SW 1271 (cell line): ENCODE measurements at regions not wholly inside any gene's neighbourhood (a gene's known extent, or its start where the extent isn't known, plus 50 kb on each side); places are given as distances from the start of the nearest gene placed in this dataset.

Source experiments
- DNase-seq, 2 experiments: peaks; one replicate each; lab custom pipeline; 2025; lab: John Stamatoyannopoulos, UW

GRCh38 chr14:71709987-71710386 is 222.2 kb upstream of the RGS6 start:
- DNase-seq: no peak

DNA sequence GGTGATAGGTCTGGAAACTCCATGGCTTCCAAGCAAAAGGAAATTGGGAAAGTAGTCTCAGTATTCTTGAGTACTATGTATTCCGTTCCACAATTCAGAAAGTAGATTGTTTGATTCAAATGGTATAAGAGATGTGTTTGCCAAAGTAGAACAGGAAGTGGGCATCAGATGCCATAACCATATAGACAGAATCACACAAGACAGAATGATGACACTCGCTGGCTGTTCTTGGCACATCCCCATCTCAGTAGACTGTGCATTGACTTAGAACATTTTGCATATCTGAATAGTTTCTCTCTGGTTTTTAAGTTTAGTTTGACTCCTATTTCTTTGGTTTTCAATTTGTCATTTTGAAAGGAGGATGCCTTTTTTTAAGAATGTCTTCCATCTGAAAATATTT is 221.1 kb upstream of the RGS6 start:
- no peak for DNase-seq

DNA sequence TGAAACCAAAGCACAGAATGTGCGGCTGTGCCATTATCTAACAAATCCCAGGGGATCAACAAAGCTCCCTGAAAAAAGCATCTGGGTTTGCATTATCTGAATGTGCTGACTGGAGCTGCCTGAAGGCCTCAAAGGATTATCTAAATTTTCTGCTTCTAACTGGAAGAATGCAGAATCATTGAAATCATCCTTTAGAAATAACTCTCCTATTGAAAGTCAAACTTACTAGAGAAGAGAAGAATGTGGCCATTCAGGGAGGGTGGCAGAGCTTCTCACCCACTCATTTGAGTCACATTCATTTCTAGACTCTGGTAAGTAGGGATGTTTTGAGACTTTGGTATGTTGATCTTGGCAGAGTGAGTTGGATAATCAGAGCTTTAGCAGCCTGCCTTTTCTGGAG is 220.6 kb upstream of the RGS6 start:
- DNase-seq: no peak

DNA sequence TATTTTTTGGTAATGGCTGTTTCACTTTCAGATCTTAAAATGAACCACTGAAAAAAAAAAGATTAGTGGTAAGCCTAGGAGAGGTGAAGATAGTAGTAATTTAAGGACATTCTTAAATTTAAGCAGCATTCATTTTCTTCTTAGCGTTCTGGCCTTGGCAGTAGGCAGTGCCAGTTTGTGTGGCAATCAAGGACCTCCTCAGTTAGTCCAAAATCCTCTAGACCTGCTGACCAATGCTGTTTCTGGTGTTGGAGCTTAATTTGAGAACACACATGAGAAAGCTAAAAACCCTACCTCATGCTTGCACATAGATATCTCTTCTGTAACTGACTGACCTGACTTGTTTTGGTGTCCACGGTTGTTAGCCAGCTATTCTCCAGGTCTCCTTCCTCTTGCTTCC is 219.8 kb upstream of the RGS6 start:
- DNase-seq: no peak

GRCh38 chr14:71713016-71713415 is 219.2 kb upstream of the RGS6 start:
- DNase-seq: no peak

- no peak for DNase-seq
Measured at GRCh38 chr14:71713451-71713850, 218.8 kb upstream of the RGS6 start.

DNA sequence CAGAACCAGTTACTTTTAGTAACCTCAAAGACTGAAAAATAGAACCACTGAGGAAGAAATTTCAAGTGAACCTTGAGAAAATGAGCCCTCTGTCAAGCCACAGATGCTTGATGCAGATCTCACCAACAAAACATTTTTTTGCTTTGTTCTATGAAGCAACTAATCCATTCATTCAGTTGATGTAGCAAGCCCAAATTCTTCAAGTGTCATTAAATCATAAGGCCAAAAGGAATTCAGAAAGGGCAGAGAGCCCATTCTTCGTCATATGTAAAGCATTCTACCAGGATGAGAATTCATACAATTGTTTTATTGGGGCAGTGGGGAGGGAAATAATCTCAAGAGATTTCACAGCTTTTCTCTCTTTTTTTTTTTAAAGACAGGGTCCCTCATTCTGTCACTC is 218.0 kb upstream of the RGS6 start:
- DNase-seq: no peak

DNA sequence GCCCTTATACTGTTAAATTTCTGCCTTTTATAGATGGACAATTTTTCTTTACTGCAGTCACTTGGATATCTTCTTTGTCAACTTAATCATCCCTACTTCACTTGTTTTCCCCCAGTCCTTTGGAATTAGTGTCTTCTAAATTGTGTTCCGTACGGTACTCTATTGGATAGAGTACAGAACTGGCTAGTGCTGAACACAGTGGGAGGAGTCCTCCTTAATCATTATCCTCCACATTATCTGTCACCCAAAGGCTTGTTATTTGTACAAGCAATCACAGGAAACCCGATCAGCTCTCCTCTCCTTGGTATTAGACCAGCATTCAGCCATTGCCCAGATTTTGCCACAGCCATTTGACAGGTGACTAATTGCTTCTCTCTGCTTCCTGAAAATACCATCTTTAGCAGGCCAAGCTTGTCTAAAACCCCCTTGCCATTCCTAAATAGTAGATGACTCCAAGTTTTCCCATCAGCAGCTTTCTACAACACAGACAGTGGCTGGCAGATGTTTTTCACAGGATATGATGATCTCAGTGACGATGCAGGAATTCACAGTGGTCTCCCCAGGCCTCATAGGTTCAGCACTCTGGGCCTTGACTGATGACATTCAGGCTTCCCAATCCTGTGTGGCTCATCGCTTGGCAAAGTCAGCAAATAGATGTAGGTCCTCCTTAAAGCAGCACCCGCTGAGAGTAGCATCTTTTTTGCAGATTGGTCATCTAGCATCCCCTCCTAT is 216.0 kb upstream of the RGS6 start:
- no peak for DNase-seq

GRCh38 chr14:71720978-71721624 is 211.1 kb upstream of the RGS6 start:
- peak in 1 of 2 experiments; percentile 36 for DNase-seq

DNA sequence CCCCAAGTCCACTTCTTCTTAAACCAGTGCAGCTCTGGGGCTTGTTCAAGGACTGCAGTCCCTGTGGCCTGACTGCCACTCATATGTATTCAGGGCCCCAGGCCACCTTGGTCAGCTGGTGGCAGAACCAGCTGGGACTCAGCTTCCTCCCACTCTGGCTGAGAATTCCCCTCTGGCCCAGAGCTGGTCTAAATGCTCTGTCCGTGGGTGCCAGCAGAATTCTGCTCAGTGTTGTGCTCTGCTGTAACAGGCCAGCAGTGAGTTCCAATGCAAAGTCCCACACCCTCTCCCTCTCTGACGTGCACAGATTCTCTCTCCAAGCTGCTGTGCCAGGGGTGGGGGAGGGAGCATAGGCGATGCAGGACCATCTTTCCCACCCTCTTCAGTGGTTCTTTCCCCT is 210.4 kb upstream of the RGS6 start:
- DNase-seq: no peak

- no peak for DNase-seq
Measured at GRCh38 chr14:71722885-71723284, 209.3 kb upstream of the RGS6 start.

- DNase-seq: no peak
Measured at GRCh38 chr14:71725922-71726579, 206.2 kb upstream of the RGS6 start.

DNA sequence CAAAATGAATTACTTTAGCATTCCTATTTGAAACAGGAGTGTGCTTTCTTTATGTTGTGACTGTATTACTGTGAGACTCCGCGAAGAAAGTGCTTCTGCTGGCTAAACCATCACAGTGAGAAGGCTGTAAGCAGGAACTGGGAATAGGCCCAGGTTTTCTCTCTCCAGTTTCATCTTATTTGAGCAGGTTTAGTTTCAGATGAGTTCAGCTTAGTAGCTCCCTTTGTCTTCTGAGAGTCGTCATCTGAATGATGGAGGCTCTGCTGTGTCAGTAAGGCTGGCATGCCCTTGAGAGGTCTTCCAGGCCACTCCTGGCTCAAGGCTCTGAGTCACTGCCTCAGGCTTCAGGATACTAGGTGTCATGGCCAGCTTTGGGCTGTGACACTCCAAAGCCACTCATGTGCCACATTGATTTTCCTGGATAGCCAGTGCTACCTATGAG is 205.6 kb upstream of the RGS6 start:
- DNase-seq: no peak

DNA sequence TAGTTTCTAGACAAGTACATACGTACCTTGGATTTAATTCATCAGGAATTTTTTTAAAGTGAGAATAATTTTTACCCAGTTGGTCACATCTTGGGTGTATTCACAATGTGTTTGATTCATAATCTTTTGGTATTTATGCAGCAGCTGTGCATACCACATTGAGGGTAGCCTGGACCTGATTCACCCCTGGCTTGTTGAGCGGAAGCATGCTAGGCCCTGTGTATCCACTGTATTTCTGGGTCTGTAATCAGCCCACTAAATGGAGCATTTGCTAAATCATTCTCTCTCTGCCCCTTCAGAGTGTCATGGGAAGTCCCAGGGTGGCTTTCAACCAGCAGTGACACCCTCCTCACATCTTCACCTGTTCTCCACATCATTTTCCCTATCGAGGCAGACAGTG is 203.8 kb upstream of the RGS6 start:
- DNase-seq: no peak

DNA sequence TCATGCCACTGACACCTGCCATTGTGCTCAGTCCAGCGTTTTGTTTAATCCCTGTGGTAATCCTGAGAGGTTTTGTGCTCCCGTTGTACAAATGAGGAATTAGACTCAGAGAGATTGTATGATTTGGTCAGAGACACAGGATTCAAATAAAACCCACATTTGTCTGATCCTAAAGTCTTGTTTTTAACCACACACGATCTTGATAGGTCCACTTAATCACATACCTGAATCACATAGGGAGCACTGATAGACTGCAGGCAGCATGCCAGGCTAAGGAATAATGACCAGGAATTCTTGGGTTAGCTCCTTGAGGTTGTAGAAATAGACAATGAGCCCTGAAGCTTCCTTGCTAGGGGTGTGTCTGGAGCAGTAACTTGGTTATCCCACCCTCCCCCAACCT is 202.6 kb upstream of the RGS6 start:
- DNase-seq: no peak

GRCh38 chr14:71730471-71730870 is 201.8 kb upstream of the RGS6 start:
- no peak for DNase-seq

GRCh38 chr14:71731096-71731495 is 201.1 kb upstream of the RGS6 start:
- no peak for DNase-seq

- DNase-seq: no peak
Measured at GRCh38 chr14:71733210-71733883, 198.9 kb upstream of the RGS6 start.

DNA sequence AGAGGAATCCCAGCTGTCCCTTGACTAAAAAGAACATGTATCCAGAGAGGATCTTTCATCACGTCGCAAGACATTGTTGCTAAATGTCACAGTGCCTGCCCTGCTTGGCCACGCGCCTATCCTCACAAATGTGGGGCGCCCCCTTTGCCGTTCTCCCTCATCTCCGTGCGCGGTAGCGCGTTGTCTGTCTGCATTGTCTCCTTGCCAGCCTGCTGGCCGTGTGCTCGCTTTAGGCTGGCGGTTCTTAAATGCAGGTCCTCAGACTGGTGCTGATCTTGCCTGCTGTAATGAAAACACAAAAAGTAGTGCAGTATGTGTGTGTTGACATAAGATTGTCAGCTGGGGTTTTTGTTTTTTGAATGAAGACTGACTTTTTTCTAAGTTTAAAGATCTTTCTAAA is 198.2 kb upstream of the RGS6 start:
- no peak for DNase-seq

DNA sequence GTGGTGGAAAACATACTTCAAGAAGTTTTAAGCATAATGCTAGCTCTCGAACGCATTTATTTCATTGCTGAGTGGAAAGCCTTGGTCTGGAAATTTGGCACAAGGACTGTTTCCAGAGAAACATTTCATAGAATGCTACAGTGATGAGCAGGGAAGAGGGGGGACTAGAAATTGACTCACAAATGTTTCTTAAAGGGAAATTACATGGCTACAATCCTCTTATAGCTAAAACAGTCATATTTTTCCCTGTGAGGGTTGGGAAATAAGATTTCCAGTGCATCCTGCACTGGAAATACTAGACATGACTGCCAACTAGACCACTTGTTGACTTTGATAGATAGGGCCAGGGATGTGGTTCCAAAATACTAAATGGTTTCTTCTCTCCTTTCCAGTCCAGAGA is 197.3 kb upstream of the RGS6 start:
- DNase-seq: no peak

- DNase-seq: no peak
Measured at GRCh38 chr14:71737760-71738159, 194.5 kb upstream of the RGS6 start.

- DNase-seq: no peak
Measured at GRCh38 chr14:71739273-71739990, 192.8 kb upstream of the RGS6 start.
